Right cardiac atrium (tissue), 5 donors: ENCODE measurements at regions not wholly inside any gene's neighbourhood (a gene's known extent, or its start where the extent isn't known, plus 50 kb on each side); places are given as distances from the start of the nearest gene placed in this dataset.
A peak's percentile ranks its signal among the peaks of the same experiment; 100 is the strongest.

Experiments used
- ATAC-seq, 2 donors: fragments of 200-7000 bp; cut with Tn5 transposase; one replicate each; pipeline versions ENCODE4 v1.8.0 to v1.9.1; 2020; ENCODE audit warnings: moderate library complexity in 2 of 2, mild to moderate bottlenecking in 1 of 2
- DNase-seq, 3 donors: peaks; one replicate each; pipeline ENCODE4 v3.0.0-alpha.2; 2020
- H3K27ac ChIP-seq: one replicate; pipeline ENCODE4 v1.5.1; 2013; ENCODE audit warnings: mild to moderate bottlenecking, low read length, control low read depth, moderate library complexity
- H3K27me3 ChIP-seq: one replicate; pipeline ENCODE4 v1.6.1; 2013; ENCODE audit not compliant: control insufficient read depth, insufficient read depth
- H3K4me1 ChIP-seq: one replicate; pipeline ENCODE4 v1.6.1; 2013; ENCODE audit warnings: low read length; ENCODE audit not compliant: control insufficient read depth, insufficient read depth
- H3K4me3 ChIP-seq: one replicate; pipeline ENCODE4 v1.5.1; 2013; ENCODE audit warnings: low read length, control low read depth
- H3K9me3 ChIP-seq: one replicate; pipeline ENCODE4 v1.6.1; 2013; ENCODE audit warnings: low read length; ENCODE audit not compliant: control insufficient read depth
- WGBS: extraction: QIAGEN DNeasy Blood & Tissue Kit; methylation state at CpG from one replicate; pipeline ENCODE4 v1.1.7; 2013; 5-methylcytosine and 5-hydroxymethylcytosine counted together
- intact Hi-C, 4 donors: fragments of 100-400 bp; cut with DNase I; formaldehyde crosslinking; loops; one replicate each; pipeline versions ENCODE4 v1.11.0 to v1.14.0; 2022 to 2023
- donor health status: healthy with polysubstance abuse.
- donor health status: DM: no; HTN: yes; CAD: no.
- donor health status: DM: no; HTN: no; CAD: no.
- donor health status: DM: no; HTN: yes; CAD: no; lungs with severe emphysema.
- donor health status: DM: yes; HTN: yes; CAD: no.

- peak in 1 of 3 donors; percentile 17 for DNase-seq
- Histone ChIP-seq H3K4me3 (no peak overlapping the region), H3K4me1 (peaks cover 5% of the 10 kb centered on the region), H3K9me3 (no peaks in the 10 kb centered on the region), H3K27me3 (no peaks in the 10 kb centered on the region), H3K27ac (no peak overlapping the region)
- 29% methylated on average over 3 of the region's 3 CpGs for WGBS
- ATAC-seq = peak in 1 of 2 donors; percentile 18
- intact Hi-C loops = no loop called here
These were observed 175.6 kb upstream of the MYLIP start for GRCh38 chr6:15953152-15953880.

- DNase-seq (no peak), ATAC-seq (peak in 1 of 2 donors; percentile 18)
- Histone ChIP-seq H3K4me1 (peaks cover 5% of the 10 kb centered on the region), H3K9me3 (no peaks in the 10 kb centered on the region), H3K27me3 (no peaks in the 10 kb centered on the region), H3K4me3 (no peak overlapping the region), H3K27ac (peak overlapping the region; percentile 13)
- 65% methylated on average over 8 of the region's 8 CpGs for WGBS
- intact Hi-C loops = no loop called here
These were observed 176.4 kb upstream of the MYLIP start for GRCh38 chr6:15952231-15953151.

DNA sequence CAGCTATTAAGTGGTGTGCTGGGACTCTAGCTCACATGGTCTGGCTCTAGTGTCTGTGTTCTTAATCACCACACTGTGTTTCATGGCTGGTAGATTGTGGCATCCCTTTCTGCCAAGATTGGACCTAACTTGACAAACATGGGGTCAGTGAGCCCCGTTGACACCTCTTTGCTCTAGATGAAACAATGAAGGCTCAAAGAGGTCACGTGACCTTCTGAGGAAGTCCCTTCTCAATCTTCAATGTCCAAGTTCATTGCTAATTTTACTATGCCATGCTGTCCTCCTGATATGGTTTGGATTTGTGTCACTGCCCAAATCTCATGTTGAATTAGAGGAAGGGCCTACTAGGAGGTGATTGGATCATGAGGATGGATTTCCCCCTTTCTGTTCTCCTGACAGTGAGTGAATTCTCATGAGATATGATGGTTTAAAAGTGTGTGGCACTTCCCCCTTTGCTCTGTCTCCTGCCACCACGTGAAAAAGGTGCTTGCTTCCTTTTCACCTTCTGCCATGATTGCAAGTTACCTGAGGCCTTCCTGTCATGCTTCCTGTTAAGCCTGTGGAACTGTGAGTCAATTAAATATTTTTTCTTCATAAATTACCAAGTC is 177.8 kb upstream of the MYLIP start:
- WGBS = 84% methylated on average over 3 of the region's 3 CpGs

DNA sequence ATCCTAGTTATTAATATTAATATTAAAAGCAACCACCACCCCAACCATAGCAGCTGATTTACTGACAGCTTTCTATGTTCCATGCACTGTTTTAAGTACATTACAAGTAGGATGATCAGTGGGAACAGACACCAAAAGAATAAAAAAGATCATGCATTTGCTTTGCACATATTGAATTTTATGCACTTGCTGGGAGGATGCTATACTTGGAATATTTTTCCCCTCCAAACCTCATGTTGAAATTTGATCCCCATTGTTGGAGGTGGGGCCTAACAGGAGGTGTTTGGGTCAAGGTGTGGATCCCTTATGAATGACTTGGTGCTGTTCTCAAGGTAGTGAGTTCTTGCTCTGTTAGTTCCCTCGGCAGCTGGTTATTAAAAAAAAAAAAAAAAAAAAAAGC is 178.9 kb upstream of the MYLIP start:
- H3K9me3 ChIP-seq = no peaks in the 10 kb centered on the region
- no peak for ATAC-seq
- intact Hi-C loops = no loop called here
- WGBS = 76% methylated on average over 1 of the region's 1 CpG
- no peak overlapping the region for H3K27ac ChIP-seq
- H3K4me1 ChIP-seq = peaks cover 5% of the 10 kb centered on the region
- no peaks in the 10 kb centered on the region for H3K27me3 ChIP-seq
- no peak overlapping the region for H3K4me3 ChIP-seq
- DNase-seq = no peak

More for the DNA sequence above, 177.8 kb upstream of the MYLIP start:
- Histone ChIP-seq H3K27ac (no peak overlapping the region), H3K9me3 (no peaks in the 10 kb centered on the region), H3K4me1 (peaks cover 5% of the 10 kb centered on the region), H3K4me3 (no peak overlapping the region), H3K27me3 (no peaks in the 10 kb centered on the region)
- intact Hi-C loops = no loop called here
- DNase-seq (no peak), ATAC-seq (no peak)

GRCh38 chr6:15948930-15949900 is 179.7 kb upstream of the MYLIP start:
- Histone ChIP-seq H3K4me1 (peaks cover 5% of the 10 kb centered on the region), H3K4me3 (no peak overlapping the region), H3K27ac (no peak overlapping the region), H3K27me3 (no peaks in the 10 kb centered on the region), H3K9me3 (no peaks in the 10 kb centered on the region)
- intact Hi-C loops = no loop called here
- DNase-seq (peak in 1 of 3 donors; percentile 31), ATAC-seq (peak; percentile 53 to 59)
- 48% methylated on average over 10 of the region's 10 CpGs for WGBS

DNA sequence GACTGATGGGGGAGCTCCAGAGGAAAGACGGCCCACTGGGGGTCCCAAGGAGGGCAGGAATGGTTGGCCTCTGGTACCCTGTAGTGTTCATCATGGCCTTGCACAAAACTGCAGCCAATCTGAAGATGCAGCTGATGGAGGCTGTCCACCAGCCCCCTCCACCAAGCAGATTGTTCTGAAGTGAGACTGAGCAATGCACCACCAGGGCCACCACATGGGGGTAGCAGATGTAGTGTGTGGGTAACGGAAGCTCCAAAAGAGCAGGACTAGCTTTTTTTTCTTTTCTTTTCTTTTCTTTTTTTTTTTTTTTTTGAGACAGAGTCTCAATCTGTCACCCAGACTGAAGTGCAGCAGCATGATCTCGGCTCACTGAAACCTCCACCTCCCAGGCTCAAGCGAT is 181.0 kb upstream of the MYLIP start:
- Histone ChIP-seq H3K27me3 (no peaks in the 10 kb centered on the region), H3K4me3 (no peak overlapping the region), H3K9me3 (no peaks in the 10 kb centered on the region), H3K27ac (no peak overlapping the region), H3K4me1 (no peaks in the 10 kb centered on the region)
- intact Hi-C loops = no loop called here
- 97% methylated on average over 4 of the region's 4 CpGs for WGBS
- no peak for ATAC-seq
- peak in 1 of 3 donors; percentile 9 for DNase-seq

GRCh38 chr6:15947436-15947835 is 181.4 kb upstream of the MYLIP start:
- Histone ChIP-seq H3K9me3 (no peaks in the 10 kb centered on the region), H3K27ac (no peak overlapping the region), H3K4me3 (no peak overlapping the region), H3K4me1 (no peaks in the 10 kb centered on the region), H3K27me3 (no peaks in the 10 kb centered on the region)
- DNase-seq (no peak), ATAC-seq (no peak)
- intact Hi-C loops = no loop called here
- 91% methylated on average over 1 of the region's 1 CpG for WGBS

DNA sequence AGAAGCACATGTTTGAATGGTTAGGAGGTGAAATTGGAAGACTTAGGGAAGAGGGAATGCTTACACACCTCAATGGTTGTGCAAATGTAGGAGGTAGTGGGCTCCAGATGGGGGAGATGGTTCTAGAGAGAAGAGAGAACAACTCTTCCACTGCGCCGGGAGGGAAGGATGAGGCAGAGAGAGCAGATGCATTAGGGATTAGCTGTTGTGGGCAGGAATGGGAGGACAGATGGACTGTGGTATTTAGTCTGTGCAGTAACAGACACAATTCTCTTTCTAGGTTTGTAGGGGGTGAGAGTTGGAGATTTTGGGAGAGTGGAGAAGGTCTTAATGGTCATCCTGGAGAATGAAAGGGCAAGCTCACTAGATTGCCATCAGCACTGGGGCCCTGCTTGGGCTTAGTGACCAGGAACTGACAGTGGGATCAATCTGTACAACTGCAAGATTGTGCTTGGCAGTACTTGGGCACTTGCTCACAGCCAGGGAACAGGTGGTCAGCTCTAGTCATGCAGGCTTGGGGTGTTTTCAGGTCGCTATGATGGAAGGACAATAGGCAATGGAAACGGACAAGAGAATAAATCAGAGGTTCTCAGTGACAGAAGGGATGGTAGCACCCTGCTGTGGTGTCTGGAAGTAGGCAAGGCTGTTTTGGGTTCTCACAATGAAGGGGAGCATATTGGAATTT is 182.0 kb upstream of the MYLIP start:
- WGBS = 97% methylated on average over 4 of the region's 4 CpGs
- intact Hi-C loops = no loop called here
- DNase-seq = peak in 1 of 3 donors; percentile 18
- Histone ChIP-seq H3K9me3 (no peaks in the 10 kb centered on the region), H3K4me1 (no peaks in the 10 kb centered on the region), H3K4me3 (no peak overlapping the region), H3K27me3 (no peaks in the 10 kb centered on the region), H3K27ac (no peak overlapping the region)
- ATAC-seq = no peak

DNA sequence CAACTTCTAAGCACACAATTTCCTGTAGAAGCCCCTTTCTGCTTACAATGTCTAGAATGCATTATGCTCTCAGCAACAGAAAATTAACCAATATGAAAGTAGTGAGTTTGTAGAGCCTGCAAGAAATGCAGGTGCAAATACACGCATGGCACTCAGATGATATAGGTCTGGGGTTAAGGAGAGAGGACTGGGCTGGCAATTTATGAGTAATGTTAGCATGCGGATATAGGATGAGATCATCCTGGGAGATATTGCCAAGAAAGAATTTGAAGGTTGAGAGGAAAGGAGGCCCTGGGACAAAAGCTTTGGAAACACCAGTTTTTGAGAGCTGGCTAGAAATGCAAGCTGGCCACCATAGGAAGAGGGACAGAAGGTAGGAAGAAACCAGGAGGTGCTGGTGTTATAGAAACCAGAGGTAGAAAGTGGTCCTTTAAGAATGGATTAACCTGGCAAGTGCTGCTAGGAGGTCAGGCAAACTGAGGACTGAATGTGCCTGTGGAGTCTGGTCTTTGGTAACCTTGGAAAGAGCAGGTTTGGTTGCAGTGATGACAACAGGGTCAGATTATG is 183.2 kb upstream of the MYLIP start:
- H3K4me1 ChIP-seq = no peaks in the 10 kb centered on the region
- DNase-seq (no peak), ATAC-seq (no peak)
- intact Hi-C loops = no loop called here
- no peaks in the 10 kb centered on the region for H3K9me3 ChIP-seq
- no peak overlapping the region for H3K27ac ChIP-seq
- no peak overlapping the region for H3K4me3 ChIP-seq
- 61% methylated on average over 2 of the region's 2 CpGs for WGBS
- no peaks in the 10 kb centered on the region for H3K27me3 ChIP-seq
